HEK293 (cell line): ENCODE measurements at regions not wholly inside any gene's neighbourhood (a gene's known extent, or its start where the extent isn't known, plus 50 kb on each side); places are given as distances from the start of the nearest gene placed in this dataset.

Experiments used
- CTCF ChIA-PET: fragments of 350-600 bp; formaldehyde crosslinking; extraction: SDS; loops from one replicate; lab custom pipeline; 2021; ENCODE audit warnings: antibody characterized with exemption; lab: Yijun Ruan, JAX
- POLR2A ChIA-PET: fragments of 300-600 bp; formaldehyde crosslinking; extraction: SDS; loops from one replicate; lab custom pipeline; 2020; ENCODE audit warnings: antibody characterized with exemption, inconsistent platforms; lab: Yijun Ruan, JAX
- H3K27ac ChIP-seq: fragments of 200-500 bp; sonication (Bioruptor generic); 2 replicates; pipeline ENCODE4 v1.5.1; 2014; ENCODE audit warnings: low read depth, low read length, control low read depth, inconsistent platforms; ENCODE audit errors: extremely low read depth
- H3K36me3 ChIP-seq, 2 experiments: fragments of 200-500 bp in 1 of 2; sonication (Bioruptor generic) in 1 of 2; 1 replicate in 1 of 2; 2 replicates in 1 of 2; pipeline ENCODE4 v1.5.1; 2014 to 2017; ENCODE audit warnings: inconsistent platforms in 2 of 2, low read length in 2 of 2; ENCODE audit not compliant: control insufficient read depth in 2 of 2, insufficient read depth in 1 of 2
- H3K4me1 ChIP-seq: fragments of 200-500 bp; sonication (Bioruptor generic); 2 replicates; pipeline ENCODE4 v1.5.1; 2014; ENCODE audit warnings: mild to moderate bottlenecking, low read length, inconsistent platforms; ENCODE audit not compliant: control insufficient read depth, insufficient read depth
- H3K4me3 ChIP-seq: 2 replicates; pipeline ENCODE4 v1.5.1; 2011; ENCODE audit warnings: low read depth, mild to moderate bottlenecking, control low read depth, low read length, moderate library complexity
- H3K9me3 ChIP-seq: fragments of 200-500 bp; sonication (Bioruptor generic); 2 replicates; pipeline ENCODE4 v1.5.1; 2014; ENCODE audit warnings: low read depth, low read length, inconsistent platforms; ENCODE audit not compliant: control insufficient read depth, insufficient read depth
- GFI1B ChIP-seq: fragments of 450-650 bp; formaldehyde crosslinking; IDR thresholded peaks from 2 replicates; pipeline ENCODE4 v1.5.1; 2016; ENCODE audit warnings: missing biosample characterization, missing genetic modification characterization
- HOXD13 ChIP-seq: sonication (generic); formaldehyde crosslinking; IDR thresholded peaks from 2 replicates; pipeline ENCODE4 v1.8.0; 2022; ENCODE audit warnings: missing genetic modification reagents, borderline replicate concordance
- PRDM1 ChIP-seq: fragments of 450-650 bp; formaldehyde crosslinking; IDR thresholded peaks from 2 replicates; pipeline ENCODE4; 2016; ENCODE audit warnings: missing biosample characterization, missing genetic modification characterization
- SCRT2 ChIP-seq: fragments of 450-650 bp; formaldehyde crosslinking; IDR thresholded peaks from 2 replicates; pipeline ENCODE4 v1.5.1; 2016; ENCODE audit warnings: missing biosample characterization, missing genetic modification characterization
- SP2 ChIP-seq: fragments of 450-650 bp; formaldehyde crosslinking; IDR thresholded peaks from 2 replicates; pipeline ENCODE4 v1.5.1; 2016; ENCODE audit warnings: missing biosample characterization, missing genetic modification characterization
- YY2 ChIP-seq: fragments of 450-650 bp; formaldehyde crosslinking; IDR thresholded peaks from 2 replicates; pipeline ENCODE4 v1.5.1; 2016; ENCODE audit warnings: missing biosample characterization, missing genetic modification characterization
- ZBTB8A ChIP-seq: fragments of 450-650 bp; formaldehyde crosslinking; IDR thresholded peaks from 2 replicates; pipeline ENCODE4 v1.5.1; 2016; ENCODE audit warnings: missing biosample characterization, missing genetic modification characterization
- ZNF112 ChIP-seq: fragments of 450-650 bp; formaldehyde crosslinking; IDR thresholded peaks from 2 replicates; pipeline ENCODE4 v1.5.0; 2017; ENCODE audit warnings: missing biosample characterization, missing genetic modification characterization
- ZNF114 ChIP-seq: fragments of 450-650 bp; formaldehyde crosslinking; IDR thresholded peaks from 2 replicates; pipeline ENCODE4 v1.5.0; 2017; ENCODE audit warnings: missing biosample characterization, missing genetic modification characterization
- ZNF146 ChIP-seq: fragments of 450-650 bp; formaldehyde crosslinking; IDR thresholded peaks from 2 replicates; pipeline ENCODE4 v1.5.1; 2016; ENCODE audit warnings: missing biosample characterization, missing genetic modification characterization
- ZNF157 ChIP-seq: fragments of 450-650 bp; formaldehyde crosslinking; IDR thresholded peaks from 2 replicates; pipeline ENCODE4 v1.5.1; 2016; ENCODE audit warnings: missing biosample characterization, missing genetic modification characterization
- ZNF19 ChIP-seq: fragments of 450-650 bp; formaldehyde crosslinking; IDR thresholded peaks from 2 replicates; pipeline ENCODE4; 2016; ENCODE audit warnings: missing biosample characterization, missing genetic modification characterization, low read depth
- ZNF221 ChIP-seq: fragments of 450-650 bp; formaldehyde crosslinking; IDR thresholded peaks from 2 replicates; pipeline ENCODE4 v1.5.1; 2017; ENCODE audit warnings: missing biosample characterization, missing genetic modification characterization, borderline replicate concordance
- ZNF311 ChIP-seq: fragments of 450-650 bp; formaldehyde crosslinking; IDR thresholded peaks from 2 replicates; pipeline ENCODE4 v1.5.1; 2017; ENCODE audit warnings: missing biosample characterization, missing genetic modification characterization, borderline replicate concordance
- ZNF394 ChIP-seq: fragments of 450-650 bp; formaldehyde crosslinking; IDR thresholded peaks from 2 replicates; pipeline ENCODE4 v1.5.1; 2016; ENCODE audit warnings: missing biosample characterization, missing genetic modification characterization, mild to moderate bottlenecking, moderate library complexity, borderline replicate concordance
- ZNF544 ChIP-seq: fragments of 450-650 bp; formaldehyde crosslinking; IDR thresholded peaks from 2 replicates; pipeline ENCODE4 v1.5.0; 2017; ENCODE audit warnings: missing biosample characterization, missing genetic modification characterization
- ZNF654 ChIP-seq: fragments of 450-650 bp; formaldehyde crosslinking; IDR thresholded peaks from 2 replicates; pipeline ENCODE4 v1.5.1; 2016; ENCODE audit warnings: low read depth, missing biosample characterization, missing genetic modification characterization
- ZNF664 ChIP-seq: fragments of 450-650 bp; formaldehyde crosslinking; IDR thresholded peaks from 2 replicates; pipeline ENCODE4 v1.5.1; 2016; ENCODE audit warnings: missing biosample characterization, missing genetic modification characterization
- TF ChIP-seq, protein P1 (sequence below): fragments of 450-650 bp; formaldehyde crosslinking; conservative IDR thresholded peaks from 2 replicates; pipeline ENCODE4 v1.5.1; 2016; ENCODE audit warnings: low read depth, missing biosample characterization, missing genetic modification characterization
- TF ChIP-seq, protein P2 (sequence below): fragments of 450-650 bp; formaldehyde crosslinking; IDR thresholded peaks from 2 replicates; pipeline ENCODE4 v1.5.1; 2016; ENCODE audit warnings: missing biosample characterization, missing genetic modification characterization
- TF ChIP-seq, protein P3 (sequence below): IDR thresholded peaks from 2 replicates; pipeline ENCODE4 v1.6.1; 2011; ENCODE audit warnings: mild to moderate bottlenecking, low read depth, low read length, borderline replicate concordance
- TF ChIP-seq, protein P4 (sequence below): fragments of 450-650 bp; formaldehyde crosslinking; IDR thresholded peaks from 2 replicates; pipeline ENCODE4 v1.5.1; 2016; ENCODE audit warnings: missing biosample characterization, missing genetic modification characterization
- TF ChIP-seq, protein P5 (sequence below): fragments of 450-650 bp; formaldehyde crosslinking; IDR thresholded peaks from 2 replicates; pipeline ENCODE4 v1.5.1; 2017; ENCODE audit warnings: missing biosample characterization, missing genetic modification characterization

DNA sequence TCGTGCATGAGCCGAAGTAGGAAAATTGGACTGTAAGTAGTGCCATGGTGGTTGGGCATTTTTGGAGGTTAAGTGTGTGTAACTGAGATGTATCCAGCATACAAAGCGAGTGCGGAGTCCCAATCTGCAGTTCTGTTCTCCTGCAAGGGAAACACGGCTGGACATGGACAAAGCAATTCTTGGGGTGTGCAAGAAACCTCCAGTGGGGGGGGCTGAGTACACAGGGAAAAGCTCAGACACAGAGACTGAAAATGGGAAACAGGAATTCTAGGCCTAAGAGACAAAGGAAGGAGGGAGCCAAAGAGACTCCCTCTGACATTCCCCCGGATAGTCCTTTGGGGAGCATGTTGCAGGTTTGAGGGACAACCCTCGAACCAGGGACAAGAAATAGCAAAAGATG is 83.2 kb upstream of the PLSCR4 start (continued):
- TF ChIP-seq, protein P1, sequence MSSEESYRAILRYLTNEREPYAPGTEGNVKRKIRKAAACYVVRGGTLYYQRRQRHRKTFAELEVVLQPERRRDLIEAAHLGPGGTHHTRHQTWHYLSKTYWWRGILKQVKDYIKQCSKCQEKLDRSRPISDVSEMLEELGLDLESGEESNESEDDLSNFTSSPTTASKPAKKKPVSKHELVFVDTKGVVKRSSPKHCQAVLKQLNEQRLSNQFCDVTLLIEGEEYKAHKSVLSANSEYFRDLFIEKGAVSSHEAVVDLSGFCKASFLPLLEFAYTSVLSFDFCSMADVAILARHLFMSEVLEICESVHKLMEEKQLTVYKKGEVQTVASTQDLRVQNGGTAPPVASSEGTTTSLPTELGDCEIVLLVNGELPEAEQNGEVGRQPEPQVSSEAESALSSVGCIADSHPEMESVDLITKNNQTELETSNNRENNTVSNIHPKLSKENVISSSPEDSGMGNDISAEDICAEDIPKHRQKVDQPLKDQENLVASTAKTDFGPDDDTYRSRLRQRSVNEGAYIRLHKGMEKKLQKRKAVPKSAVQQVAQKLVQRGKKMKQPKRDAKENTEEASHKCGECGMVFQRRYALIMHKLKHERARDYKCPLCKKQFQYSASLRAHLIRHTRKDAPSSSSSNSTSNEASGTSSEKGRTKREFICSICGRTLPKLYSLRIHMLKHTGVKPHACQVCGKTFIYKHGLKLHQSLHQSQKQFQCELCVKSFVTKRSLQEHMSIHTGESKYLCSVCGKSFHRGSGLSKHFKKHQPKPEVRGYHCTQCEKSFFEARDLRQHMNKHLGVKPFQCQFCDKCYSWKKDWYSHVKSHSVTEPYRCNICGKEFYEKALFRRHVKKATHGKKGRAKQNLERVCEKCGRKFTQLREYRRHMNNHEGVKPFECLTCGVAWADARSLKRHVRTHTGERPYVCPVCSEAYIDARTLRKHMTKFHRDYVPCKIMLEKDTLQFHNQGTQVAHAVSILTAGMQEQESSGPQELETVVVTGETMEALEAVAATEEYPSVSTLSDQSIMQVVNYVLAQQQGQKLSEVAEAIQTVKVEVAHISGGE (tag by site-specific recombination): no peak
- TF ChIP-seq ZNF654 (tag by site-specific recombination) (no peak), ZNF114 (tag by site-specific recombination) (no peak), SP2 (tag by site-specific recombination) (no peak), ZNF19 (no peak), YY2 (tag by site-specific recombination) (no peak), ZBTB8A (no peak), ZNF157 (tag by site-specific recombination) (no peak), ZNF394 (tag by site-specific recombination) (no peak)
- TF ChIP-seq, protein P2, sequence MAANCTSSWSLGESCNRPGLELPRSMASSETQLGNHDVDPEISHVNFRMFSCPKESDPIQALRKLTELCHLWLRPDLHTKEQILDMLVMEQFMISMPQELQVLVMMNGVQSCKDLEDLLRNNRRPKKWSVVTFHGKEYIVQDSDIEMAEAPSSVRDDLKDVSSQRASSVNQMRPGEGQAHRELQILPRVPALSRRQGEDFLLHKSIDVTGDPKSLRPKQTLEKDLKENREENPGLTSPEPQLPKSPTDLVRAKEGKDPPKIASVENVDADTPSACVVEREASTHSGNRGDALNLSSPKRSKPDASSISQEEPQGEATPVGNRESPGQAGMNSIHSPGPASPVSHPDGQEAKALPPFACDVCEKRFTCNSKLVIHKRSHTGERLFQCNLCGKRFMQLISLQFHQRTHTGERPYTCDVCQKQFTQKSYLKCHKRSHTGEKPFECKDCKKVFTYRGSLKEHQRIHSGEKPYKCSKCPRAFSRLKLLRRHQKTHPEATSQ (tag by site-specific recombination): no peak

DNA sequence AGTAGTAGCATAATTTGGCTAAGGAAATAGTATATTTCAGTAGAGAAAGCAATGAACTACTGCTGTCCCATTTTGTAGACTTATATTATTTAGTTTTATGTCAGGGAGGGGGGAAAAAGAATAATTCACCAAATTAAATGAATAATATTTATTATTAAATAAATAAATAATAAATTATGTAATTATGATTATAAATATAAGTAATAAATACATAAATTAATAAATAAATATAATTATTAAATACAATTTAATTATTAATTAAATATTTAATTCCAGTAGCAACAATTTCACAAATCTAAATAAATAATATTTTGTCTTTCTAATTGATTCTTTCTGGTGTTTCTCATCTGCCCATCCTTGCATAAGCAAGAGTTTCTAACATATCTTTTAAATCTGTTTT is 81.1 kb upstream of the PLSCR4 start:
- no peak for TF ChIP-seq PRDM1 (tag by site-specific recombination)
- TF ChIP-seq GFI1B (tag by site-specific recombination): no peak
- no peak for TF ChIP-seq ZNF311
- no peak for TF ChIP-seq ZNF146 (tag by site-specific recombination)
- TF ChIP-seq, protein P3, sequence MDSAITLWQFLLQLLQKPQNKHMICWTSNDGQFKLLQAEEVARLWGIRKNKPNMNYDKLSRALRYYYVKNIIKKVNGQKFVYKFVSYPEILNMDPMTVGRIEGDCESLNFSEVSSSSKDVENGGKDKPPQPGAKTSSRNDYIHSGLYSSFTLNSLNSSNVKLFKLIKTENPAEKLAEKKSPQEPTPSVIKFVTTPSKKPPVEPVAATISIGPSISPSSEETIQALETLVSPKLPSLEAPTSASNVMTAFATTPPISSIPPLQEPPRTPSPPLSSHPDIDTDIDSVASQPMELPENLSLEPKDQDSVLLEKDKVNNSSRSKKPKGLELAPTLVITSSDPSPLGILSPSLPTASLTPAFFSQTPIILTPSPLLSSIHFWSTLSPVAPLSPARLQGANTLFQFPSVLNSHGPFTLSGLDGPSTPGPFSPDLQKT: no peak
- no peak for TF ChIP-seq ZNF114 (tag by site-specific recombination)
- no peak for TF ChIP-seq ZNF664
- TF ChIP-seq HOXD13 (CRISPR knock-in tag): no peak
- TF ChIP-seq, protein P4, sequence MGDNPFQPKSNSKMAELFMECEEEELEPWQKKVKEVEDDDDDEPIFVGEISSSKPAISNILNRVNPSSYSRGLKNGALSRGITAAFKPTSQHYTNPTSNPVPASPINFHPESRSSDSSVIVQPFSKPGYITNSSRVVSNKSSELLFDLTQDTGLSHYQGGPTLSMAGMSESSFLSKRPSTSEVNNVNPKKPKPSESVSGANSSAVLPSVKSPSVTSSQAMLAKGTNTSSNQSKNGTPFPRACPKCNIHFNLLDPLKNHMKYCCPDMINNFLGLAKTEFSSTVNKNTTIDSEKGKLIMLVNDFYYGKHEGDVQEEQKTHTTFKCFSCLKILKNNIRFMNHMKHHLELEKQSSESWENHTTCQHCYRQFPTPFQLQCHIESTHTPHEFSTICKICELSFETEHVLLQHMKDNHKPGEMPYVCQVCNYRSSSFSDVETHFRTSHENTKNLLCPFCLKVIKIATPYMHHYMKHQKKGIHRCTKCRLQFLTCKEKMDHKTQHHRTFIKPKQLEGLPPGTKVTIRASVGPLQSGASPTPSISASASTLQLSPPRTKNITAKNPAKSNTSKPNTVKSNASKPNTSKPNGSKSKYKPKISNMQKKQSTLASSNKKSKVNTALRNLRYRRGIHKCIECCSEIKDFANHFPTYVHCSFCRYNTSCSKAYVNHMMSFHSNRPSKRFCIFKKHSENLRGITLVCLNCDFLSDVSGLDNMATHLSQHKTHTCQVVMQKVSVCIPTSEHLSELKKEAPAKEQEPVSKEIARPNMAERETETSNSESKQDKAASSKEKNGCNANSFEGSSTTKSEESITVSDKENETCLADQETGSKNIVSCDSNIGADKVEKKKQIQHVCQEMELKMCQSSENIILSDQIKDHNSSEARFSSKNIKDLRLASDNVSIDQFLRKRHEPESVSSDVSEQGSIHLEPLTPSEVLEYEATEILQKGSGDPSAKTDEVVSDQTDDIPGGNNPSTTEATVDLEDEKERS: no peak
- TF ChIP-seq, protein P5, sequence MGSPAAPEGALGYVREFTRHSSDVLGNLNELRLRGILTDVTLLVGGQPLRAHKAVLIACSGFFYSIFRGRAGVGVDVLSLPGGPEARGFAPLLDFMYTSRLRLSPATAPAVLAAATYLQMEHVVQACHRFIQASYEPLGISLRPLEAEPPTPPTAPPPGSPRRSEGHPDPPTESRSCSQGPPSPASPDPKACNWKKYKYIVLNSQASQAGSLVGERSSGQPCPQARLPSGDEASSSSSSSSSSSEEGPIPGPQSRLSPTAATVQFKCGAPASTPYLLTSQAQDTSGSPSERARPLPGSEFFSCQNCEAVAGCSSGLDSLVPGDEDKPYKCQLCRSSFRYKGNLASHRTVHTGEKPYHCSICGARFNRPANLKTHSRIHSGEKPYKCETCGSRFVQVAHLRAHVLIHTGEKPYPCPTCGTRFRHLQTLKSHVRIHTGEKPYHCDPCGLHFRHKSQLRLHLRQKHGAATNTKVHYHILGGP (tag by site-specific recombination): no peak
- TF ChIP-seq ZNF221 (tag by site-specific recombination): no peak
- TF ChIP-seq SCRT2 (tag by site-specific recombination): no peak
- TF ChIP-seq ZNF544: no peak
- TF ChIP-seq ZNF112 (tag by site-specific recombination): no peak
- no peaks in the 10 kb centered on the region for H3K9me3 ChIP-seq
- POLR2A ChIA-PET: no interaction called here
- CTCF ChIA-PET: no interaction called here
- no peak overlapping the region for H3K27ac ChIP-seq
- H3K36me3 ChIP-seq: no peaks in the 10 kb centered on the region
- no peaks in the 10 kb centered on the region for H3K4me1 ChIP-seq
- H3K4me3 ChIP-seq: no peak overlapping the region
